Fibroblast of the aortic adventitia (primary cell): ENCODE measurements at regions not wholly inside any gene's neighbourhood (a gene's known extent, or its start where the extent isn't known, plus 50 kb on each side); places are given as distances from the start of the nearest gene placed in this dataset.

ENCODE experiments used
- DNase-seq: peaks from one replicate; pipeline ENCODE4 v3.0.0-alpha.2; 2010; ENCODE audit warnings: low read depth
- H3K4me3 ChIP-seq: 2 replicates; pipeline ENCODE4 v1.5.1; 2011; ENCODE audit warnings: low read depth, mild to moderate bottlenecking, control low read depth, low read length, moderate library complexity
- CTCF ChIP-seq: IDR thresholded peaks from 2 replicates; pipeline ENCODE4 v1.5.1; 2011; ENCODE audit warnings: mild to moderate bottlenecking, low read length, control low read depth, inconsistent platforms; ENCODE audit not compliant: insufficient read depth

GRCh38 chr3:116958291-116958690 lies 248.7 kb downstream of the TUSC7 start:
- no peak for DNase-seq
- no peak for TF ChIP-seq CTCF
- no peak overlapping the region for H3K4me3 ChIP-seq

- no peak for TF ChIP-seq CTCF
- H3K4me3 ChIP-seq = no peak overlapping the region
- DNase-seq = no peak
Observed at GRCh38 chr3:116961106-116961505, 251.5 kb downstream of the TUSC7 start.

GRCh38 chr3:116963802-116964201 lies 254.2 kb downstream of the TUSC7 start:
- H3K4me3 ChIP-seq = no peak overlapping the region
- TF ChIP-seq CTCF = no peak
- no peak for DNase-seq

- TF ChIP-seq CTCF = no peak
- no peak overlapping the region for H3K4me3 ChIP-seq
- DNase-seq = no peak
Observed at GRCh38 chr3:116966649-116967048, 257.1 kb downstream of the TUSC7 start.

- no peak overlapping the region for H3K4me3 ChIP-seq
- no peak for TF ChIP-seq CTCF
- DNase-seq = no peak
Observed at GRCh38 chr3:116969135-116969534, 259.6 kb downstream of the TUSC7 start.

- DNase-seq = no peak
- no peak overlapping the region for H3K4me3 ChIP-seq
- no peak for TF ChIP-seq CTCF
Observed at GRCh38 chr3:116969646-116970045, 260.1 kb downstream of the TUSC7 start.

- no peak for DNase-seq
- H3K4me3 ChIP-seq = no peak overlapping the region
- no peak for TF ChIP-seq CTCF
Observed at GRCh38 chr3:116971531-116971930, 262.0 kb downstream of the TUSC7 start.
